Thoracic aorta (tissue), 2 donors: ENCODE measurements at regions not wholly inside any gene's neighbourhood (a gene's known extent, or its start where the extent isn't known, plus 50 kb on each side); places are given as distances from the start of the nearest gene placed in this dataset.

ENCODE experiments used
- ATAC-seq: fragments of 150-250 bp; one replicate; pipeline ENCODE4 v1.8.0; 2017; ENCODE audit warnings: low read depth; ENCODE audit not compliant: insufficient number of reproducible peaks, low FRiP score
- DNase-seq: peaks from one replicate; pipeline ENCODE4 v3.0.0-alpha.2; 2020; ENCODE audit warnings: low spot score
- H3K27ac ChIP-seq, 2 donors: fragments of 200-600 bp; sonication (generic); 1 replicate in 1 of 2; 2 replicates in 1 of 2; pipeline ENCODE4 v1.5.1; 2016; ENCODE audit warnings: mild to moderate bottlenecking in 2 of 2, moderate library complexity in 2 of 2
- H3K27me3 ChIP-seq: fragments of 200-600 bp; sonication (generic); replicated peaks from 2 replicates; pipeline ENCODE4 v1.6.0; 2016; ENCODE audit warnings: mild to moderate bottlenecking; ENCODE audit not compliant: insufficient read depth
- H3K36me3 ChIP-seq: fragments of 200-600 bp; sonication (generic); one replicate; pipeline ENCODE4 v1.5.1; 2016
- H3K4me1 ChIP-seq, 2 donors: fragments of 200-600 bp; sonication (generic); 1 replicate in 1 of 2; 2 replicates in 1 of 2; pipeline versions ENCODE4 v1.5.1 to v1.6.0; 2016; ENCODE audit warnings: low read depth in 2 of 2, mild to moderate bottlenecking in 1 of 2; ENCODE audit not compliant: control insufficient read depth in 1 of 2
- H3K4me3 ChIP-seq: fragments of 200-600 bp; sonication (generic); 2 replicates; pipeline ENCODE4 v1.5.1; 2016; ENCODE audit warnings: mild to moderate bottlenecking
- H3K9me3 ChIP-seq: fragments of 200-600 bp; sonication (generic); 2 replicates; pipeline ENCODE4 v1.5.1; 2016
- CTCF ChIP-seq: fragments of 200-600 bp; sonication (generic); IDR thresholded peaks from one replicate; pipeline ENCODE4 v1.5.1; 2019; ENCODE audit warnings: antibody characterized with exemption

- Histone ChIP-seq H3K36me3 (no peaks in the 10 kb centered on the region), H3K4me1 (no peaks in the 10 kb centered on the region)
- ATAC-seq = no peak
These were observed 244.7 kb upstream of the GPR26 start for GRCh38 chr10:123421461-123421860.

GRCh38 chr10:123422261-123422660 lies 243.9 kb upstream of the GPR26 start:
- H3K4me3 ChIP-seq = no peak overlapping the region
- DNase-seq (no peak), ATAC-seq (no peak)
- no peaks in the 10 kb centered on the region for H3K36me3 ChIP-seq
- no peaks in the 10 kb centered on the region for H3K9me3 ChIP-seq
- no peak overlapping the region for H3K27ac ChIP-seq
- H3K27me3 ChIP-seq = no peaks in the 10 kb centered on the region
- TF ChIP-seq CTCF = no peak
- no peaks in the 10 kb centered on the region for H3K4me1 ChIP-seq

More at GRCh38 chr10:123421461-123421860, 244.7 kb upstream of the GPR26 start:
- no peak for TF ChIP-seq CTCF
- no peak for DNase-seq
- H3K27me3 ChIP-seq = no peaks in the 10 kb centered on the region
- no peak overlapping the region for H3K4me3 ChIP-seq
- H3K9me3 ChIP-seq = no peaks in the 10 kb centered on the region
- H3K27ac ChIP-seq = no peak overlapping the region

GRCh38 chr10:123424537-123424936 lies 241.6 kb upstream of the GPR26 start:
- Histone ChIP-seq H3K4me1 (no peaks in the 10 kb centered on the region), H3K36me3 (no peaks in the 10 kb centered on the region), H3K9me3 (no peaks in the 10 kb centered on the region), H3K27me3 (no peaks in the 10 kb centered on the region), H3K27ac (no peak overlapping the region), H3K4me3 (no peak overlapping the region)
- no peak for TF ChIP-seq CTCF
- no peak for DNase-seq
- ATAC-seq = no peak

- Histone ChIP-seq H3K36me3 (no peaks in the 10 kb centered on the region), H3K9me3 (no peaks in the 10 kb centered on the region), H3K27me3 (no peaks in the 10 kb centered on the region), H3K27ac (no peak overlapping the region), H3K4me3 (no peak overlapping the region), H3K4me1 (no peaks in the 10 kb centered on the region)
- no peak for TF ChIP-seq CTCF
- DNase-seq = no peak
- no peak for ATAC-seq
These were observed 240.5 kb upstream of the GPR26 start for GRCh38 chr10:123425680-123426079.

GRCh38 chr10:123427165-123427786 lies 238.9 kb upstream of the GPR26 start:
- no peak for DNase-seq
- no peak overlapping the region for H3K4me3 ChIP-seq
- no peak for TF ChIP-seq CTCF
- no peaks in the 10 kb centered on the region for H3K9me3 ChIP-seq
- H3K4me1 ChIP-seq = no peaks in the 10 kb centered on the region
- ATAC-seq = no peak
- no peaks in the 10 kb centered on the region for H3K36me3 ChIP-seq
- no peaks in the 10 kb centered on the region for H3K27me3 ChIP-seq
- no peak overlapping the region for H3K27ac ChIP-seq
